Gastroesophageal sphincter (tissue), 4 donors: ENCODE measurements at regions not wholly inside any gene's neighbourhood (a gene's known extent, or its start where the extent isn't known, plus 50 kb on each side); places are given as distances from the start of the nearest gene placed in this dataset.

Experiments
- ATAC-seq: fragments of 150-250 bp; one replicate; pipeline ENCODE4 v1.9.1; 2016; ENCODE audit warnings: mild to moderate bottlenecking, moderate library complexity
- H3K27ac ChIP-seq, 4 donors: fragments of 200-600 bp; sonication (generic) in 3 of 4; 1 replicate in 3 of 4; 2 replicates in 1 of 4; pipeline ENCODE4 v1.5.1; 2016 to 2019
- H3K27me3 ChIP-seq: fragments of 200-600 bp; sonication (generic); one replicate; pipeline ENCODE4 v1.5.1; 2019
- H3K36me3 ChIP-seq, 2 donors: fragments of 200-600 bp; sonication (generic); one replicate each; pipeline ENCODE4 v1.5.1; 2019; ENCODE audit warnings: control low read depth in 1 of 2
- H3K4me1 ChIP-seq, 3 donors: fragments of 200-600 bp; sonication (generic); 1 replicate in 2 of 3; 2 replicates in 1 of 3; pipeline ENCODE4 v1.5.1; 2016 to 2019; ENCODE audit warnings: control low read depth in 2 of 3
- H3K4me3 ChIP-seq, 2 donors: fragments of 200-600 bp; sonication (generic); one replicate each; pipeline ENCODE4 v1.5.1; 2019; ENCODE audit warnings: mild to moderate bottlenecking in 1 of 2, moderate library complexity in 1 of 2
- H3K9me3 ChIP-seq, 3 donors: fragments of 200-600 bp; sonication (generic); one replicate each; pipeline ENCODE4 v1.5.1; 2017 to 2019; ENCODE audit warnings: control low read depth in 2 of 3
- EP300 ChIP-seq: sonication (generic); formaldehyde crosslinking; IDR thresholded peaks from one replicate; pipeline ENCODE4 v1.6.1; 2017; ENCODE audit warnings: antibody characterized with exemption, mild to moderate bottlenecking
- POLR2A ChIP-seq, 2 donors: fragments of 450-650 bp; IDR thresholded peaks; one replicate each; pipeline ENCODE4 v1.6.1; 2017; ENCODE audit warnings: antibody characterized with exemption in 2 of 2, mild to moderate bottlenecking in 2 of 2, moderate library complexity in 1 of 2
- POLR2AphosphoS5 ChIP-seq: sonication (generic); formaldehyde crosslinking; IDR thresholded peaks from one replicate; pipeline ENCODE4 v1.6.1; 2017; ENCODE audit warnings: antibody characterized with exemption
- WGBS, 2 donors: methylation state at CpG; one replicate each; pipeline ENCODE4 v1.1.5; 2018; ENCODE audit warnings: low coverage in 1 of 2; 5-methylcytosine and 5-hydroxymethylcytosine counted together
- TF ChIP-seq, protein P1 (sequence below), 4 experiments: fragments of 200-600 bp in 2 of 4; fragments of 450-650 bp in 2 of 4; sonication (generic) in 1 of 4; IDR thresholded peaks; one replicate each; pipeline ENCODE4 v1.5.1; 2017 to 2019; ENCODE audit warnings: antibody characterized with exemption in 4 of 4, mild to moderate bottlenecking in 2 of 4, moderate library complexity in 2 of 4

DNA sequence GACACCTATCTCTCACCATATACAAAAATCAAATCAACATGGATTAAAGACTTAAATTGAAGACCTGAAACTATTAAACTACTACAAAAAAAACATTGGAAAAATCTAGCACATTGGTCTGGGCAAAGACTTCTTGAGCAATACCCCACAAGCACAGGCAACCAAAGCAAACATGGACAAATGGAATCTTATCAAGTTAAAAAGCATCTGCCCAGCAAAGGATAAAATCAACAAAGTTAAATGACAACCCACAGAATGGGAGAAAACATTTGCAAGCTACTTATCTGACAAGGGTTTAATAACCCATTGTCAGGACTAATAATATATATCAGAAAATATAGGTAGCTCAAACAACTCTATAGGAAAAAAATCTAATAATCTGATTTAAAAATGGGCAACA is 415.6 kb downstream of the KLHL13 start:
- Histone ChIP-seq H3K27ac (no peak overlapping the region), H3K4me3 (no peak overlapping the region), H3K36me3 (no peaks in the 10 kb centered on the region), H3K27me3 (no peaks in the 10 kb centered on the region), H3K9me3 (peaks cover 0 to 4% (median 0%) of the 10 kb centered on the region in 3 donors), H3K4me1 (no peaks in the 10 kb centered on the region)
- TF ChIP-seq EP300 = no peak
- TF ChIP-seq, protein P1, sequence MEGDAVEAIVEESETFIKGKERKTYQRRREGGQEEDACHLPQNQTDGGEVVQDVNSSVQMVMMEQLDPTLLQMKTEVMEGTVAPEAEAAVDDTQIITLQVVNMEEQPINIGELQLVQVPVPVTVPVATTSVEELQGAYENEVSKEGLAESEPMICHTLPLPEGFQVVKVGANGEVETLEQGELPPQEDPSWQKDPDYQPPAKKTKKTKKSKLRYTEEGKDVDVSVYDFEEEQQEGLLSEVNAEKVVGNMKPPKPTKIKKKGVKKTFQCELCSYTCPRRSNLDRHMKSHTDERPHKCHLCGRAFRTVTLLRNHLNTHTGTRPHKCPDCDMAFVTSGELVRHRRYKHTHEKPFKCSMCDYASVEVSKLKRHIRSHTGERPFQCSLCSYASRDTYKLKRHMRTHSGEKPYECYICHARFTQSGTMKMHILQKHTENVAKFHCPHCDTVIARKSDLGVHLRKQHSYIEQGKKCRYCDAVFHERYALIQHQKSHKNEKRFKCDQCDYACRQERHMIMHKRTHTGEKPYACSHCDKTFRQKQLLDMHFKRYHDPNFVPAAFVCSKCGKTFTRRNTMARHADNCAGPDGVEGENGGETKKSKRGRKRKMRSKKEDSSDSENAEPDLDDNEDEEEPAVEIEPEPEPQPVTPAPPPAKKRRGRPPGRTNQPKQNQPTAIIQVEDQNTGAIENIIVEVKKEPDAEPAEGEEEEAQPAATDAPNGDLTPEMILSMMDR (IDR thresholded peaks at IDR 0.05) = no peak
- TF ChIP-seq POLR2AphosphoS5 = no peak
- TF ChIP-seq POLR2A (IDR thresholded peaks at IDR 0.05) = no peak
- no peak for ATAC-seq

DNA sequence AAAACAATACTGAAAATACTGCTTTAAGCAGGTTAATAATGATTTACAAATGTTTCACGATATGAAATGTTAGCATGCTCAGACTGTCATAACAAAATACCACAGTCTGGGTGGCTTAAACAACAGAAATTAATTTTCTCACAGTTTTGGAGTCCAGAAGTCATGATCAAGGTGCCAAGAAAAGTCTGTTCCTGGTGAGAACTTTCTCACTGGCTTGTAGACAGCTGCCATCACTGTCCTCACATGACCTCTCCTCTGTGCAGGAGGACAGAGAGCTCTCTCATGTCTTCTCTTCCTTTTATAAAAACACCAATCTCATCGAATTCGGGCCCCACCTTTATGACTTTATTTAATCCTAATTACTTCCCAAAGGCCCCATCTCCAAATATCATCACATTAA is 426.7 kb downstream of the KLHL13 start:
- H3K9me3 ChIP-seq = no peaks in the 10 kb centered on the region
- no peaks in the 10 kb centered on the region for H3K27me3 ChIP-seq
- no peak overlapping the region for H3K4me3 ChIP-seq
- H3K27ac ChIP-seq = no peak overlapping the region
- no peak for ATAC-seq
- H3K4me1 ChIP-seq = no peaks in the 10 kb centered on the region
- WGBS, 2 donors = 10 to 33% methylated on average over 3 of the region's 3 CpGs
- TF ChIP-seq EP300 (no peak), POLR2A (IDR thresholded peaks at IDR 0.05) (no peak), POLR2AphosphoS5 (no peak)
- TF ChIP-seq, protein P1 (IDR thresholded peaks at IDR 0.05) = no peak
- no peaks in the 10 kb centered on the region for H3K36me3 ChIP-seq

DNA sequence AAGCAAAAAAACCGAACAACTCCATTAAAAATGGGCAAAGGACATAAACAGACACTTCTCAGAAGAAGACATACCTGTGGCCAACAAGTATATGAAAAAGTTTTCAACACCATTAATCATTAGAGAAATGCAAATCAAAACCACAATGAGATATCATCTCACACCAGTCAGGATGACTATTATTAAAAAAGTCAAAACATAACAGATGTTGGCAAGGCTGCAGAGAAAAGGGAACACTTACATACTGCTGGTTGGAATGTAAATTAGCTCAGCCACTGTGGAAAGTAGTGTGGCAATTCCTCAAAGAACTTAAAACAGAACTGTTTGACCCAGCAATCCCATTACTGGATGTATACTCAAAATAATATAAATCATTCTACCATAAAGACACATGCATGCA is 436.3 kb downstream of the KLHL13 start:
- no peaks in the 10 kb centered on the region for H3K4me1 ChIP-seq
- TF ChIP-seq POLR2AphosphoS5 (no peak), POLR2A (IDR thresholded peaks at IDR 0.05) (no peak), EP300 (no peak)
- TF ChIP-seq, protein P1 (IDR thresholded peaks at IDR 0.05) = no peak
- ATAC-seq = no peak
- H3K36me3 ChIP-seq = no peaks in the 10 kb centered on the region
- no peaks in the 10 kb centered on the region for H3K9me3 ChIP-seq
- H3K27me3 ChIP-seq = no peaks in the 10 kb centered on the region
- H3K27ac ChIP-seq = no peak overlapping the region
- H3K4me3 ChIP-seq = no peak overlapping the region
- 88% methylated on average over 1 of the region's 1 CpG; no CpG with 5 or more reads in 1 of the 2 donors for WGBS, 2 donors

DNA sequence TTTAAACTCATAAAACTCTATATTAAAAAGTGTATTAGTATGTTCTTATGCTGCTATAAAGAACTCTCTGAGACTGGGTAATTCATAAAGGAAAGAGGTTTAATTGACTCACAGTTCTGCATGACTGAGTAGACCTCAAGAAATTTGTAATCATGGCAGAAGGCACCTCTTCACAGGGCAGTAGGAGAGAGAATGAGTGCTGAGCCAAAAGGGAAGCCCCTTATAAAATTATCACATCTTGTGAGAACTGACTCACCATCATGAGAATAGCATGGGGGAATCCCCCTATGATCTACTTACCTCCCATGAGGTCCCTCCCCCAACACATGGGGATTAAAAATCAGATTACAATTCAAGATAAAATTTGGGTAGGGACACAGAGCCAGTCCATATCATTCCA is 463.2 kb downstream of the KLHL13 start:
- H3K27ac ChIP-seq = no peak overlapping the region
- H3K9me3 ChIP-seq = no peaks in the 10 kb centered on the region
- no peaks in the 10 kb centered on the region for H3K36me3 ChIP-seq
- no peak overlapping the region for H3K4me3 ChIP-seq
- TF ChIP-seq POLR2A (IDR thresholded peaks at IDR 0.05) (no peak), POLR2AphosphoS5 (no peak), EP300 (no peak)
- TF ChIP-seq, protein P1 (IDR thresholded peaks at IDR 0.05) = no peak
- H3K4me1 ChIP-seq = no peaks in the 10 kb centered on the region
- no peak for ATAC-seq
- H3K27me3 ChIP-seq = no peaks in the 10 kb centered on the region

DNA sequence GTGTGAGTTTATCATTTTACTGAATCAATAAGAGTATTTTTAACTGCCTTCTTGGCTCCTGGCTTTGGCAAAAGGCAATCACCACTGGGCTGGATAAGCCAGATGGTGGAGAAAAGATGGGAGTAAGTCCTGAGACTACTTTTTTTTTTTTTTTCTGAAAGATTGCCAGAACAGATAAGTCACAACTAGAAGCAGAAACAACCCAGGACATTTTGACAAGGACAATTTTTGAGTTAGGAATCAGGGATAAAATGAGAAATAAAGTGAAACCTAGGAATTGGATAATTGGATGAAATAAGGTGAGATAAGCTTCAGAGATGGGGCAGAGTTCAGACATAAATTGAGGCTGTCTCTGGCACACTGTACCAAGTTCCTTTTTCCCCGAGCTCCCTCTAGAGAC is 471.0 kb downstream of the KLHL13 start:
- no peak for TF ChIP-seq POLR2A (IDR thresholded peaks at IDR 0.05)
- TF ChIP-seq POLR2AphosphoS5 = no peak
- TF ChIP-seq, protein P1 (IDR thresholded peaks at IDR 0.05) = no peak
- no peak for TF ChIP-seq EP300
- WGBS, 2 donors = 29% methylated on average over 1 of the region's 1 CpG; no CpG with 5 or more reads in 1 of the 2 donors

More for the DNA sequence above, 471.0 kb downstream of the KLHL13 start:
- no peak overlapping the region for H3K4me3 ChIP-seq
- H3K4me1 ChIP-seq = no peaks in the 10 kb centered on the region
- H3K27ac ChIP-seq = no peak overlapping the region
- no peaks in the 10 kb centered on the region for H3K9me3 ChIP-seq
- no peak for ATAC-seq
- H3K36me3 ChIP-seq = no peaks in the 10 kb centered on the region
- H3K27me3 ChIP-seq = no peaks in the 10 kb centered on the region
